ENCODE measurements at regions not wholly inside any gene's neighbourhood (a gene's known extent, or its start where the extent isn't known, plus 50 kb on each side); places are given as distances from the start of the nearest gene placed in this dataset.

GRCh38 chr7:46288861-46289260 lies 367.8 kb upstream of the IGFBP3 start:
- no CpG with 5 or more reads among the region's 3 CpGs for WGBS, 2 experiments (ENCODE audit: extremely low coverage in 2 of 2, insufficient read length in 1 of 2)

More at GRCh38 chr7:46288861-46289260, 367.8 kb upstream of the IGFBP3 start:
- no peak overlapping the region for H3K56ac ChIP-seq (ENCODE audit: extremely low read depth, insufficient read depth, low read length)
- H2BK5ac ChIP-seq (ENCODE audit: low read depth, low read length, poor library complexity, severe bottlenecking) = peak overlapping the region; percentile 43
- ATAC-seq (ENCODE audit: low read depth) = no peak
- no peak overlapping the region; the same call in 1 of the 2 replicates for H4K91ac ChIP-seq (ENCODE audit: insufficient read depth, low read depth, low read length)
- H3K4me1 ChIP-seq (ENCODE audit: control insufficient read depth, insufficient read depth, low read length) = peaks cover 18% of the 10 kb centered on the region
- no peak overlapping the region for H2AK9ac ChIP-seq (replicated peaks; ENCODE audit: low read depth, low read length, poor library complexity)
- no peak overlapping the region for H4K5ac ChIP-seq (ENCODE audit: low read depth, low read length)
- intact Hi-C loops (cut with micrococcal nuclease) = no loop called here
- H3K27ac ChIP-seq (ENCODE audit: insufficient read depth, low read length) = no peak overlapping the region
- in situ Hi-C loops (cut with MboI; ENCODE audit: low sequenced_read_pairs) = no loop called here
- H3K9me3 ChIP-seq (ENCODE audit: control insufficient read depth, insufficient read depth, low read length) = no peaks in the 10 kb centered on the region
- peak overlapping the region; percentile 59; the same call in 1 of the 2 replicates for H3K18ac ChIP-seq (ENCODE audit: low read depth, low read length)
- ChIA-PET CTCF (interaction anchor here (0.6 to 1.3 kb wide), 4 partner anchors 279 to 1107 kb away, joined by 4 to 7 read pairs (median 5); no protein-coding TSS in a partner anchor), POLR2A (ENCODE audit: unreplicated experiment) (interaction anchor here (0.6 kb wide), 1 partner anchor 368 kb away, joined by 4 read pairs; no protein-coding TSS in a partner anchor)
- H4K20me1 ChIP-seq (ENCODE audit: insufficient read depth, low read length) = no peaks in the 10 kb centered on the region
- TF ChIP-seq POLR2A (IDR thresholded peaks at IDR 0.05; ENCODE audit: low read depth, low read length) (no peak), NFE2L2 (IDR thresholded peaks at IDR 0.05; ENCODE audit: low read depth, low read length) (no peak), SMC3 (IDR thresholded peaks at IDR 0.05; ENCODE audit: low read depth, low read length) (no peak), MAFK (IDR thresholded peaks at IDR 0.05; ENCODE audit: low read depth, low read length) (no peak)
- H3K79me1 ChIP-seq (ENCODE audit: low read depth in 1 of 2, low read length in 2 of 2) = no peaks in the 10 kb centered on the region
- no peak overlapping the region for H2AFZ ChIP-seq (replicated peaks; ENCODE audit: low read length, poor library complexity)
- H4K8ac ChIP-seq (ENCODE audit: low read depth in 2 of 2, low read length in 2 of 2) = no peak overlapping the region; a peak in 1 of 4 replicates
- H3K36me3 ChIP-seq (ENCODE audit: control insufficient read depth, insufficient read depth, low read length) = no peaks in the 10 kb centered on the region
- DNase-seq = peak; percentile 15
- BruUV-seq (replicated peaks) = no TSS peak
- no peak overlapping the region for H3K4me2 ChIP-seq (ENCODE audit: low read depth, low read length)
- H3K4me3 ChIP-seq (ENCODE audit: insufficient read depth, low read depth, low read length) = no peak overlapping the region
- 0 out of 2 replicates have a peak overlapping the region, but pooled peaks have one; percentile 47 for H3K14ac ChIP-seq (replicated peaks; ENCODE audit: low read depth, low read length)
- 0 out of 2 replicates have a peak overlapping the region, but pooled peaks have one; percentile 55 for H3K23ac ChIP-seq (ENCODE audit: low read depth, low read length)
- H3K9me1 ChIP-seq (ENCODE audit: insufficient read depth, low read length) = peaks cover 10% of the 10 kb centered on the region
- H2BK15ac ChIP-seq (ENCODE audit: low read depth, low read length) = 0 out of 3 replicates have a peak overlapping the region, but pooled peaks have one; percentile 48
- H3K4ac ChIP-seq (ENCODE audit: low read depth, low read length) = peak overlapping the region; percentile 34; the same call in 1 of the 2 replicates
- dilution Hi-C loops (cut with HindIII; ENCODE audit: low sequenced_read_pairs, unreplicated experiment) = no loop called here
- no peak overlapping the region for H2BK20ac ChIP-seq (ENCODE audit: low read depth, low read length)
- no peaks in the 10 kb centered on the region for H3K27me3 ChIP-seq (ENCODE audit: control insufficient read depth, insufficient read depth, low read length)
- no peak overlapping the region for H3K9ac ChIP-seq (ENCODE audit: low read depth, low read length)
- H2BK120ac ChIP-seq (ENCODE audit: low read depth, low read length) = no peak overlapping the region
- H2AK5ac ChIP-seq (ENCODE audit: low read depth, low read length) = no peak overlapping the region

All from IMR-90 (cell line).